DOHH2 (cell line): ENCODE measurements at regions not wholly inside any gene's neighbourhood (a gene's known extent, or its start where the extent isn't known, plus 50 kb on each side); places are given as distances from the start of the nearest gene placed in this dataset.

ENCODE experiments used
- EZH2phosphoT487 ChIP-seq: fragments of 200-600 bp; sonication (generic); IDR thresholded peaks from 2 replicates; pipeline ENCODE4 v1.6.1; 2017; ENCODE audit warnings: borderline replicate concordance, mild to moderate bottlenecking, antibody characterized with exemption, low read length, moderate library complexity, mixed read lengths
- TF ChIP-seq, protein P1 (sequence below): fragments of 200-600 bp; sonication (generic); IDR thresholded peaks from one replicate; pipeline ENCODE4 v1.5.1; 2014; ENCODE audit warnings: antibody characterized with exemption, mild to moderate bottlenecking, low read depth, low read length; ENCODE audit not compliant: poor library complexity, severe bottlenecking

DNA sequence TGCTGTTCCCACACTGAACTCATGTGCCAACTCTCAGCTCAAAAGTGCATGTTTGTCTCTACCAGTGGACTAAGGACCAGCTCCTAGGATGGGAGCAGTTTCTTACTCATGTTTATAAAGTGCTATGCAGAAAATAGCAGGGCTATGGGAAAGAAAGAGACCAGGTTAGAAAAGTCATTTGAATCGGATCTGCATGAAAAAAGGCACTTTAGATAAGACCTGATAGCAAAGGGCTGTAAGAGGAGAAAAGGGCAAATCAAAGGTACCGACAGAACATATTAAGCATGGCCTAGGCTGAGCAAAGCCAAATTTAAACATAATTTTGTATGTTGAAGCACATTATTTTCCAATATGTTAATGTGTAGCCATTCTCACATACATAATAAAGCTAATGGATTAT is 362.3 kb upstream of the ZFP42 start:
- TF ChIP-seq, protein P1, sequence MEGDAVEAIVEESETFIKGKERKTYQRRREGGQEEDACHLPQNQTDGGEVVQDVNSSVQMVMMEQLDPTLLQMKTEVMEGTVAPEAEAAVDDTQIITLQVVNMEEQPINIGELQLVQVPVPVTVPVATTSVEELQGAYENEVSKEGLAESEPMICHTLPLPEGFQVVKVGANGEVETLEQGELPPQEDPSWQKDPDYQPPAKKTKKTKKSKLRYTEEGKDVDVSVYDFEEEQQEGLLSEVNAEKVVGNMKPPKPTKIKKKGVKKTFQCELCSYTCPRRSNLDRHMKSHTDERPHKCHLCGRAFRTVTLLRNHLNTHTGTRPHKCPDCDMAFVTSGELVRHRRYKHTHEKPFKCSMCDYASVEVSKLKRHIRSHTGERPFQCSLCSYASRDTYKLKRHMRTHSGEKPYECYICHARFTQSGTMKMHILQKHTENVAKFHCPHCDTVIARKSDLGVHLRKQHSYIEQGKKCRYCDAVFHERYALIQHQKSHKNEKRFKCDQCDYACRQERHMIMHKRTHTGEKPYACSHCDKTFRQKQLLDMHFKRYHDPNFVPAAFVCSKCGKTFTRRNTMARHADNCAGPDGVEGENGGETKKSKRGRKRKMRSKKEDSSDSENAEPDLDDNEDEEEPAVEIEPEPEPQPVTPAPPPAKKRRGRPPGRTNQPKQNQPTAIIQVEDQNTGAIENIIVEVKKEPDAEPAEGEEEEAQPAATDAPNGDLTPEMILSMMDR: no peak
- TF ChIP-seq EZH2phosphoT487: no peak
